GM04504 (cell line): ENCODE measurements at regions not wholly inside any gene's neighbourhood (a gene's known extent, or its start where the extent isn't known, plus 50 kb on each side); places are given as distances from the start of the nearest gene placed in this dataset.

Experiments used
- DNase-seq: peaks from one replicate; pipeline ENCODE4 v3.0.0-alpha.2; 2012; ENCODE audit warnings: low read depth

DNA sequence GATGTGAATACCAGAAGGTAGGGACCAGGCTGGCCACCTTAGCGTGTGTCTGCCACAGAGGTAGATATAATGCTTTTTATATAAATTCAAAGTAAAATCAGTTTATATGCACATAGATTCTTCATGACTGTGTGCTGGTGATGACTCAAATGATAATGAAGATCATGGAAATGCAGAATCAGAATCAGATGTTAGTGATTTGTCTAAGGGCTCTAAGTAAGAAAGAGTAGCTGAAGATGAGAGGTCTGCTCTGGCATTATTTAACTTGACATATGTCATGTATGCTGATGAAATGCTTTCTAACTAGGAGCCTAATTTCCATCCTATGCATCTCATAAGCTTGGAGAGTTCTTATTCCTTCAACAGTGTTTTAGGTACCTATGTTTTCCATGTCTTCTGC is 50.3 kb upstream of the DPH6 start:
- DNase-seq = no peak

DNA sequence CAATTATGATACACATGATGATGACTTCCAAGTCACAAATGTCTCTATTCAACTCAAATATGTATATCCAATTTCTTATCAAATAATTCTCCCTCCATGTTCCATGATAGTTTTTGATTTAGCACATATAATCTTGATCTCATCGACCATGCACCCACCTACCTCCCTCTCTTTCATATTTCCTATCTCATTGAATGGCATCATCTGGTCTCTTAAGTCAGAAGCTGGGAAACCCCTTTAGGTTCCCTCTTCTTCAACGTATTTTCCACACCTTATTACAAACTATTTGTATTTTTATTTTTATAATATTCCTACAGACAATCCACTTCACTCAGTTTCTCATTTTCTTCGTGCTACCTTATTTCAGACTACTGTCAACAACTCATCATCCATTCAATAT is 56.9 kb upstream of the DPH6 start:
- DNase-seq = no peak

DNA sequence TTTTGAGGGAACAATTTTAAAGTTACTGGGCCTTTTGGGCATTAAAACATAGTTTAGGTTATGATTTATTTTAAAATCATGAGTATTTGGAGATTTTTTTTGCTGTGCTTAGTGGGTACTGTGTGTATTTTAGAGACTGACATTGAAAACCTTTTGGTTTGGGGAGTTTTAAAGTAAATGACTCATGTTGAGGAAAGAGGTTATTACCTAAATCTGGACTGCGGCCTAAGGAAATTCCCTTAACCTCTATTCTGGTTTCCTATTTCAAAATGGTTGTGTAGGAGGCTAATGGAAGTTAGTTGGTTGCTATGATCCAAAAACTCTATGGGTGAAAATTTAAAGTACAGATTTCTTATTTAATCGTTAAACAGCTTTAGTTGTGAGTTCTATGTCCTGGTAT is 57.3 kb upstream of the DPH6 start:
- DNase-seq = no peak

DNA sequence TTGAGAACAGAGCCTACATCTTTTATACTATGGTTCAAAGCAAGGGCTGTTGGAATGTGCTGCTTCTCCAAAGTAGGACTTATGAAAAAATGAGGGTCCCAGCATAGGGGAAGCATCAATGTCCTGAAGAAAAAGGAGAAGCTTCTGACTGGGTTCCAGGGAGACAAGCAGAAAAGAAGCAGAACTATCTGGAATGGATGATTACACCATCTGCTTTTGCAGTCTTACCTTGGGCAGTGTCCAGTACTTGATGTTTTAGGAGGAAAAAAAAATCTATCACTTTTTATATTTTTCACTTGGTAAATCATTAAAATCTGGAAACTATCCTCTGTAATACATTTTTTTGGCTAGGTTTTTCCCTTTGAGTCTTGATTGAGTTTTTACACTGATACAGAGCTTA is 57.9 kb upstream of the DPH6 start:
- DNase-seq = no peak

GRCh38 chr15:35605764-35606449 is 59.9 kb upstream of the DPH6 start:
- DNase-seq = no peak

- no peak for DNase-seq
These were observed 60.5 kb upstream of the DPH6 start for GRCh38 chr15:35606450-35606779.

DNA sequence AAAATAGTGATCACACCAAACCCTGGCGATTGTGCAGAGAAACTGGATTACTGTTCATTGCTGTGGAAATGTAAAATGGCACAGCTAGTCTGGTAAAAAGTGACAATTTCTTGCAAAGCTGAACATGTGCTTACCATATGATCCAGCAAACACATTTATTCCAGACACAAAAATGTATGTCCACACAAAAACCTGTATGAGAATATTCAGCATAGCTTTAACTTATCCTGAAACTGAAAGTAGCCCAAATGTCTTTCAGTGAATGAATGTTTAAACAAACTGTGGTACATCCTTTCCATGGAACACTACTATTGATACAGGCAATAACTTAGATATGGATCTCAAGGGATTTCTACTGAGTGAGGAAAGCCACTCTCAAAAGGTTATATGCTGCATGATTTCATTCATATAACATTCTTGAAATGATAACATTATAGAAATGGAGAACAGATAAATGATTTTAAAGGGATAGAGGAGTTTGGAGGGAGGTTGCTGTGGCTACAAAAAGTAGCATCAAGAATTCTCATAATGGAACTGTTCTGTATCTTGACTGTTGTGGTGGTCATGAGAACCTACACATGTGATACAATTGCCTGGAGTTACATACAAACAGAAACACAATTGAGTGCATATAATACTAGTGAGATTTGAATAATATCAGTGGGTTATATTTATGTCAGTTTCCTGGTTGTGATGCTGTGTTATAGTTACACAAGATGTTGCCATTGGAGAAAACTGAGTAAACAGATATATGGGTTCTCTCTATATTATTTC is 70.7 kb upstream of the DPH6 start:
- no peak for DNase-seq

- DNase-seq = no peak
These were observed 72.6 kb upstream of the DPH6 start for GRCh38 chr15:35618260-35619188.

DNA sequence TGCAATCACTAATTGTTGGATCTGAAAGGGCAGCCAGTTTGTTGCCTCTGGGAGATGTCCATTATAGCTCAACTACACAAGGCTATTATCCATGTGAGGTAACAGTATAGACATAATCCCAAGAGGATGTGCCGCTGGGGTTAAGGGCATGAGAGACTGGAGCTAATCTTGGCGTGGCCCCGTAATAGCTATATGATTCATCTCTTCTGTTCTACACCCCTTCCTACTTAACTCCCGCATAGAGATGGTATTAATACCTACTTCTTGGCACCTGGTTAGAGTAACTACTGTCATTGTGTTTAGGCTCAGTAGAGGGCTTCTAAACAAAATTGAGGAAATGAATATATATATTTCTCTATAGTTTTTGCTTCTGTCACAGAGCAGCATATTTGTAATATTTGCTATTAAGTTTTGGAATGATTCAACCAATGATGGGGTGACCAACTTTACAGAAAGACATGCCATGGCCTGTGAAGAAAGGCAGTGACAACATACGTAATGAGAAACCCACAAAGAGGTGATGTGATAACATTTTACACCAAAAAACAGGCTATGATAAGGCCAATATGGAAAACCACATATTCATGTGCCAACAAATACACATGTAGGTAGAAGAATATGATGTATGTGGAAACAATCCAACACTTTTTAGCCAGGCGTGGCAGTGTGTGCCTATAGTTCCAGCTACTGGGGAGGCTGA is 76.8 kb upstream of the DPH6 start:
- DNase-seq = no peak

DNA sequence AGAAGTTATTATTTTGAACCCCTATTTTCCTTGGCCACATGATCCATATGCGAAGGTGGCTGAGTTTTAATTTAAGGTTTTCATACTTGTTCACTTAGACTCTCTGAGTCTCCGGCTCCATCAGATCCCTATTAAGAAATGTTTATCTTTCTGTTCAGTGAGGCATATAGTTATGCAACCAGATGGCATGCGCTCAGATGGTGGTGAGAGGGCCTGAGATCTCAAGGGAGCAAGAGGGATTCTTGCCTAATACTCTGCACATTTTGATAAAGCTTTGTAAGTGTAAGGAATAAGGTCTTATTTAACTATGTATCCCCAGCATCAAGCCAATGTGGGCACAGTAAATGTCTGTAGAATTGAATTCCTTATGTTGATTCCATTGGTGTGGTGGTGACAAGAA is 78.9 kb upstream of the DPH6 start:
- DNase-seq = peak; percentile 70

DNA sequence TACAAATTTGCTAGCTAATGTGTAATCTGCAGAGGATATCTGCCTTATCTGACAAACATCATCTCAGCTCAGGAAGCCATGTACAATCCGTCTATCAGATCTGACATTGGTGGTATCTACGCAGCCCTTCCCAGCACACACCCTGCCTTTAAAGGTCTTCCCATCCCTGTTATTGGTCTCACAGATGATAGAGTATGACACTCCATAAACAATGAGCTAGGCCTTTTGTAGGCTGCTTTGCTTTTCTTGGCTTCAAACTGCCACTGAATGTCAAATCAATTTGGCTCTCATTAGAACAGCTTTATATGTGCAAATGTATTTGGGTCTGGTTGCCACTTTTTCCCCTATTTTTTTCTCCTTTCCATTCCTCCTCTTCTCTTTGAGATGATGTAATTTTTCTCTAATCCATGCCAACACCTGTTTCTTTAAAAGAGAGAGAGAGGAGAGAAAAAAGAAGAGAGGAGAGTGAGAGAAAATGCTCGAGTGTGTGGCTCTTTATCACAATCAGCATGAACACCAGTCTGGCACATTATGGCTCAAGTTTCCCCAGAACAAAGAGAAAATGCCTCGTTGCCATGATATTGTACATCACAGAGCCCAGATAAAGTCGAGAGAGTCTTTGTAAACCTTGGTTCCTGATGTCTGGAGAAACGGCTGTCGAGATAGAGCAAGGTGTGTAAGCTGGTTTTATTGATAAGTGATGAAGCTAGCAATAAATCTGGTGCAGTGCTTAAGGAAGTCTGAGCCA is 80.8 kb upstream of the DPH6 start:
- DNase-seq = no peak

- DNase-seq = no peak
These were observed 81.7 kb upstream of the DPH6 start for GRCh38 chr15:35627696-35628095.

GRCh38 chr15:35629766-35630165 is 83.8 kb upstream of the DPH6 start:
- DNase-seq = no peak

DNA sequence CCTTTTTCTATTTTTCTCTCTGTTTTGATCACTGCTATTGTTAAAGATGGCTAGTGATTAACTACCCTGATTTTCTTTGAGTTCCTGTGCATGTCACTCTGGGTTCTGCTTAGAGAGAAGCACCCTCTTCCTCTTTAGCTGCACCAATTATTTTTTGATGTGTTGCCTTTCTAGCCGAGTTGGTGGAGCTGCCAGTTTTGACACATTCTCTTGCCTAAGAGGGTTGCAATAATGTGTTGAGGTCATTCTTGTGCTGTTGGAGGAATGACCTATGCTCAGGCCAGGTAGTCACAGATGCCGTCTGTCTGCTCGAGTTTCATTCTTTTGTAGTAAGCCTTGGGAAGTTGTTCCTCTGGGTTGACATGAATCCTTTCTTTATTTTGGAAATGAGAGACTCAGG is 84.6 kb upstream of the DPH6 start:
- no peak for DNase-seq

DNA sequence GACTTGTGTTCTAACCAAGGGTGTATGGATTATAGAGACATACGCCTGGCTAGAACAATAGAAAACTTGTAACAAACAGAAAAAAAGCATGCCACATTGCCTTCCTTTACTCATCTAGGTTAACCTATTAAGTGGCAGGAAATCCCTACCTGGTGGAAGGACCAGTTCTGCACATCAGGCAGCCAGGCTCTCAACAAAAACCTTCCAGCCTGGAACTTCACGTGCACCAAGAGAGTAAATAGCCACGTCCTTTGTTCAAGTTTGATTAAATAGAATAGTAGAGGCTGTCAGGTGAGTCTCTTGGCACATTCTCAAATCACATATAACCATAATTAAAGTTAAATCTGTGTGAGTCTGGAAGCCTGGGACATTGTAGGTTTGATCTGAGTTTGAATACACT is 85.0 kb upstream of the DPH6 start:
- DNase-seq = no peak

DNA sequence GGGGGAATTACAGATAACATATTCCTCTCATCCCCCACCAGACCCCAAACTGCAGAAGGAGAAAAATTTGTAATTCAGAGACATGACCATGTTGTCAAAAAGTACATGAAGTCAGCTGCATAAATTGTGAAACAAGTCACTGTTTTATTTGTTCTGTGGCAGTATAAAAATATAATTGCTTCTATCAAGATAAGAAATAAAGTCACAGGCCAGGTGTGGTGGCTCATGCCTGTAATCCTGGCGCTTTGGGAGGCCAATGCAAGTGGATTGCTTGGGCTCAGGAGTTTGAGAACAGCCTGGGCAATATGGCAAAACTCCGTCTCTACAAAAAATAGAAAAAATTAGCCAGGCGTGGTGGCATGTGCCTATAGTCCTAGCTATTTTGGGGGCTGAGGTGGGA is 87.7 kb upstream of the DPH6 start:
- no peak for DNase-seq

DNA sequence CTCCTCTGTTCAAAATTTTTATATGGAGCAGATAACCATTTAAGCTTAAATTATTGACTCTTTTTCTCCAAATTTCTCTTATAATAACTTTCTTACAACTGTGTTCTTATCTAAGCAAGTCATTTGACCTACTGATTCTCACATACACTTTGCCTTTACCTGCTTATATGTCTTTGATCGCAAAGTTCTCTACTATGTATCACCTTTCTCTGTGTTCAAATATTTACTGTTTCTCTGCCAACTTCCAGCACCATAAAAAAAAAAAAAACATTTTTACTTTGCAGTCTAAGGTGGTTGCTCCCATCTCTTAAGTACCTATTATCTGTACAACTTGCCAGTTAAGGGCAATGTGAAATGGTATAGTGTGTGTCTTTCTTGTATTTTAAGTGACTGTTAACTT is 100.8 kb upstream of the DPH6 start:
- DNase-seq = no peak

- DNase-seq = no peak
These were observed 101.3 kb upstream of the DPH6 start for GRCh38 chr15:35647303-35647702.

DNA sequence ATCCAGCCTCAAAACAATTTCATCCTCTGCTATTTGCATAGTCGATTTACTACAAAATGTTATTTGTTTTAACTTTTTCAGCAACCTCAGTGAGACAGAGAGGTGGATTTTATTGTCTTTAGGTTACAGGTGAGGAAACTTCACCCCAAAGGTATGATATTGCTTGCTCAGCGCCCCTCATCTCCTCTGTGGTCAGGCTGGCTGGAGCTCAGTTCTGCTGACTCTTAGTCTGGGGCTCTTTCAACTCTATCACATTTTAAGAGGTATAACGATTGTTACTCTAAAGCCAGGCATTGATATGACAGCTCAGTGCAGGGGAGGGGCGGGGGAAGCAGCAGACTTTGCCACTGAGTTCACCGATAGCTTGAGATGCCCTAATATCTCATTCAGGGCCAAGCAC is 103.0 kb upstream of the DPH6 start:
- no peak for DNase-seq

- DNase-seq = no peak
These were observed 103.6 kb upstream of the DPH6 start for GRCh38 chr15:35649575-35649974.

GRCh38 chr15:35654332-35654731 is 108.4 kb upstream of the DPH6 start:
- no peak for DNase-seq
